HEK293 (cell line): ENCODE measurements at regions not wholly inside any gene's neighbourhood (a gene's known extent, or its start where the extent isn't known, plus 50 kb on each side); places are given as distances from the start of the nearest gene placed in this dataset.

Source experiments
- CTCF ChIA-PET: fragments of 350-600 bp; formaldehyde crosslinking; extraction: SDS; loops from one replicate; lab custom pipeline; 2021; ENCODE audit warnings: antibody characterized with exemption; lab: Yijun Ruan, JAX
- POLR2A ChIA-PET: fragments of 300-600 bp; formaldehyde crosslinking; extraction: SDS; loops from one replicate; lab custom pipeline; 2020; ENCODE audit warnings: antibody characterized with exemption, inconsistent platforms; lab: Yijun Ruan, JAX
- H3K27ac ChIP-seq: fragments of 200-500 bp; sonication (Bioruptor generic); 2 replicates; pipeline ENCODE4 v1.5.1; 2014; ENCODE audit warnings: low read depth, low read length, control low read depth, inconsistent platforms; ENCODE audit errors: extremely low read depth
- H3K36me3 ChIP-seq, 2 experiments: fragments of 200-500 bp in 1 of 2; sonication (Bioruptor generic) in 1 of 2; 1 replicate in 1 of 2; 2 replicates in 1 of 2; pipeline ENCODE4 v1.5.1; 2014 to 2017; ENCODE audit warnings: inconsistent platforms in 2 of 2, low read length in 2 of 2; ENCODE audit not compliant: control insufficient read depth in 2 of 2, insufficient read depth in 1 of 2
- H3K4me1 ChIP-seq: fragments of 200-500 bp; sonication (Bioruptor generic); 2 replicates; pipeline ENCODE4 v1.5.1; 2014; ENCODE audit warnings: mild to moderate bottlenecking, low read length, inconsistent platforms; ENCODE audit not compliant: control insufficient read depth, insufficient read depth
- H3K4me3 ChIP-seq: 2 replicates; pipeline ENCODE4 v1.5.1; 2011; ENCODE audit warnings: low read depth, mild to moderate bottlenecking, control low read depth, low read length, moderate library complexity
- H3K9me3 ChIP-seq: fragments of 200-500 bp; sonication (Bioruptor generic); 2 replicates; pipeline ENCODE4 v1.5.1; 2014; ENCODE audit warnings: low read depth, low read length, inconsistent platforms; ENCODE audit not compliant: control insufficient read depth, insufficient read depth
- ELK4 ChIP-seq: IDR thresholded peaks from 2 replicates; pipeline ENCODE4 v1.6.1; 2011; ENCODE audit warnings: mild to moderate bottlenecking, low read depth, low read length, borderline replicate concordance
- IKZF3 ChIP-seq: fragments of 450-650 bp; IDR thresholded peaks from 2 replicates; pipeline ENCODE4 v1.5.0; 2018; ENCODE audit warnings: missing biosample characterization, mild to moderate bottlenecking, missing genetic modification characterization, moderate library complexity
- KLF10 ChIP-seq: fragments of 450-650 bp; IDR thresholded peaks from 2 replicates; pipeline ENCODE4 v1.5.1; 2018; ENCODE audit warnings: missing biosample characterization, mild to moderate bottlenecking, missing genetic modification characterization
- SETDB1 ChIP-seq: IDR thresholded peaks from one replicate; pipeline ENCODE4 v1.6.1; 2017; ENCODE audit warnings: mild to moderate bottlenecking, low read length, moderate library complexity, mixed read lengths; ENCODE audit not compliant: insufficient read length
- SP2 ChIP-seq: fragments of 450-650 bp; formaldehyde crosslinking; IDR thresholded peaks from 2 replicates; pipeline ENCODE4 v1.5.1; 2016; ENCODE audit warnings: missing biosample characterization, missing genetic modification characterization
- TCF7L2 ChIP-seq: IDR thresholded peaks from 2 replicates; pipeline ENCODE4 v1.6.1; 2011; ENCODE audit warnings: low read depth, mild to moderate bottlenecking, inconsistent platforms, low read length, moderate library complexity, borderline replicate concordance
- YY1 ChIP-seq: fragments of 450-650 bp; formaldehyde crosslinking; IDR thresholded peaks from 2 replicates; pipeline ENCODE4 v1.5.1; 2018; ENCODE audit warnings: missing biosample characterization, missing genetic modification characterization
- ZBTB10 ChIP-seq: fragments of 450-650 bp; formaldehyde crosslinking; IDR thresholded peaks from 2 replicates; pipeline ENCODE4 v1.5.1; 2016; ENCODE audit warnings: missing biosample characterization, missing genetic modification characterization
- ZEB2 ChIP-seq: fragments of 450-650 bp; formaldehyde crosslinking; IDR thresholded peaks from 2 replicates; pipeline ENCODE4 v1.5.1; 2016; ENCODE audit warnings: missing biosample characterization, missing genetic modification characterization
- ZNF10 ChIP-seq: fragments of 450-650 bp; formaldehyde crosslinking; IDR thresholded peaks from 2 replicates; pipeline ENCODE4 v1.5.1; 2017; ENCODE audit warnings: missing biosample characterization, missing genetic modification characterization
- ZNF112 ChIP-seq: fragments of 450-650 bp; formaldehyde crosslinking; IDR thresholded peaks from 2 replicates; pipeline ENCODE4 v1.5.0; 2017; ENCODE audit warnings: missing biosample characterization, missing genetic modification characterization
- ZNF132 ChIP-seq: fragments of 450-650 bp; formaldehyde crosslinking; IDR thresholded peaks from 2 replicates; pipeline ENCODE4 v1.5.1; 2017; ENCODE audit warnings: missing biosample characterization, missing genetic modification characterization, borderline replicate concordance
- ZNF138 ChIP-seq: fragments of 450-650 bp; formaldehyde crosslinking; IDR thresholded peaks from 2 replicates; pipeline ENCODE4 v1.5.1; 2016; ENCODE audit warnings: missing biosample characterization, missing genetic modification characterization, borderline replicate concordance
- ZNF423 ChIP-seq: fragments of 450-650 bp; formaldehyde crosslinking; IDR thresholded peaks from 2 replicates; pipeline ENCODE4 v1.5.1; 2016; ENCODE audit warnings: missing biosample characterization, missing genetic modification characterization
- ZNF473 ChIP-seq: fragments of 450-650 bp; formaldehyde crosslinking; IDR thresholded peaks from 2 replicates; pipeline ENCODE4 v1.5.1; 2017; ENCODE audit warnings: missing biosample characterization, missing genetic modification characterization
- ZNF518A ChIP-seq: fragments of 450-650 bp; formaldehyde crosslinking; conservative IDR thresholded peaks from 2 replicates; pipeline ENCODE4 v1.5.1; 2016; ENCODE audit warnings: low read depth, missing biosample characterization, missing genetic modification characterization
- ZNF571 ChIP-seq: fragments of 450-650 bp; formaldehyde crosslinking; IDR thresholded peaks from 2 replicates; pipeline ENCODE4 v1.5.0; 2017; ENCODE audit warnings: missing biosample characterization, missing genetic modification characterization
- ZNF596 ChIP-seq: fragments of 450-650 bp; IDR thresholded peaks from 2 replicates; pipeline ENCODE4 v1.5.0; 2018; ENCODE audit warnings: missing biosample characterization, mild to moderate bottlenecking, missing genetic modification characterization, moderate library complexity
- ZNF660 ChIP-seq: fragments of 450-650 bp; IDR thresholded peaks from 2 replicates; pipeline ENCODE4 v1.5.1; 2018; ENCODE audit warnings: missing biosample characterization, mild to moderate bottlenecking, missing genetic modification characterization
- ZNF704 ChIP-seq: fragments of 450-650 bp; formaldehyde crosslinking; IDR thresholded peaks from 2 replicates; pipeline ENCODE4 v1.5.1; 2016; ENCODE audit warnings: missing biosample characterization, missing genetic modification characterization
- ZSCAN4 ChIP-seq: fragments of 450-650 bp; formaldehyde crosslinking; IDR thresholded peaks from 2 replicates; pipeline ENCODE4 v1.5.1; 2017; ENCODE audit warnings: missing biosample characterization, missing genetic modification characterization

- no peak for TF ChIP-seq IKZF3
- TF ChIP-seq ZNF518A (tag by site-specific recombination): no peak
- no peak for TF ChIP-seq ZNF660 (tag by site-specific recombination)
- no peak for TF ChIP-seq ELK4
- no peak for TF ChIP-seq SETDB1
- TF ChIP-seq ZBTB10: no peak
Observed at GRCh38 chr12:89200217-89200616, 152.1 kb downstream of the DUSP6 start (continued).

GRCh38 chr12:89195470-89195869, 156.8 kb downstream of the DUSP6 start:
- H3K36me3 ChIP-seq: no peaks in the 10 kb centered on the region
- no peak overlapping the region for H3K27ac ChIP-seq
- no peaks in the 10 kb centered on the region for H3K4me1 ChIP-seq
- POLR2A ChIA-PET: no interaction called here
- no peak overlapping the region for H3K4me3 ChIP-seq
- no peaks in the 10 kb centered on the region for H3K9me3 ChIP-seq
- CTCF ChIA-PET: no interaction called here
- no peak for TF ChIP-seq YY1 (tag by site-specific recombination)
- no peak for TF ChIP-seq TCF7L2
- TF ChIP-seq ZEB2 (tag by site-specific recombination): no peak
- TF ChIP-seq ZSCAN4 (tag by site-specific recombination): 0 out of 2 replicates have a peak, but pooled peaks have one; percentile 35
- TF ChIP-seq ZNF10 (tag by site-specific recombination): no peak
- no peak for TF ChIP-seq ZNF473
- no peak for TF ChIP-seq KLF10 (tag by site-specific recombination)
- TF ChIP-seq ZNF138: no peak
- TF ChIP-seq ZNF571 (tag by site-specific recombination): no peak
- TF ChIP-seq ZNF704: no peak
- no peak for TF ChIP-seq ZNF423 (tag by site-specific recombination)
- TF ChIP-seq ZNF132 (tag by site-specific recombination): no peak
- no peak for TF ChIP-seq ZNF112
- no peak for TF ChIP-seq SP2 (tag by site-specific recombination)
- no peak for TF ChIP-seq ZNF660 (tag by site-specific recombination)
- TF ChIP-seq ZNF596 (tag by site-specific recombination): peak; percentile 84
- TF ChIP-seq ZNF518A (tag by site-specific recombination): no peak
